WTC11 (cell line): ENCODE measurements at regions not wholly inside any gene's neighbourhood (a gene's known extent, or its start where the extent isn't known, plus 50 kb on each side); places are given as distances from the start of the nearest gene placed in this dataset.

Experiments used
- HMGXB4 ChIP-seq: sonication (generic); formaldehyde crosslinking; IDR thresholded peaks from 2 replicates; pipeline ENCODE4 v1.8.1; 2023; ENCODE audit warnings: mild to moderate bottlenecking, moderate library complexity, missing genetic modification reagents
- IRF1 ChIP-seq: sonication (generic); formaldehyde crosslinking; IDR thresholded peaks from 2 replicates; pipeline ENCODE4 v1.8.0; 2023; ENCODE audit warnings: missing genetic modification reagents
- NFE2L1 ChIP-seq: sonication (generic); formaldehyde crosslinking; IDR thresholded peaks from 2 replicates; pipeline ENCODE4 v1.8.1; 2023; ENCODE audit warnings: missing genetic modification reagents
- SOX15 ChIP-seq: fragments of 250-450 bp; sonication (Bioruptor Pico); IDR thresholded peaks from 2 replicates; pipeline ENCODE4 v1.9.0; 2021; ENCODE audit warnings: mild to moderate bottlenecking
- ZNF423 ChIP-seq: fragments of 250-450 bp; sonication (Bioruptor Pico); IDR thresholded peaks from 2 replicates; pipeline ENCODE4 v2.1.2; 2022; ENCODE audit warnings: mild to moderate bottlenecking, moderate library complexity
- TF ChIP-seq, protein P1 (sequence below): fragments of 200-600 bp; IDR thresholded peaks from 2 replicates; pipeline ENCODE4 v1.8.0; 2022; ENCODE audit warnings: antibody characterized with exemption
- TF ChIP-seq, protein P2 (sequence below): sonication (generic); formaldehyde crosslinking; IDR thresholded peaks from 2 replicates; pipeline ENCODE4 v1.8.0; 2022; ENCODE audit warnings: mild to moderate bottlenecking, missing genetic modification reagents

DNA sequence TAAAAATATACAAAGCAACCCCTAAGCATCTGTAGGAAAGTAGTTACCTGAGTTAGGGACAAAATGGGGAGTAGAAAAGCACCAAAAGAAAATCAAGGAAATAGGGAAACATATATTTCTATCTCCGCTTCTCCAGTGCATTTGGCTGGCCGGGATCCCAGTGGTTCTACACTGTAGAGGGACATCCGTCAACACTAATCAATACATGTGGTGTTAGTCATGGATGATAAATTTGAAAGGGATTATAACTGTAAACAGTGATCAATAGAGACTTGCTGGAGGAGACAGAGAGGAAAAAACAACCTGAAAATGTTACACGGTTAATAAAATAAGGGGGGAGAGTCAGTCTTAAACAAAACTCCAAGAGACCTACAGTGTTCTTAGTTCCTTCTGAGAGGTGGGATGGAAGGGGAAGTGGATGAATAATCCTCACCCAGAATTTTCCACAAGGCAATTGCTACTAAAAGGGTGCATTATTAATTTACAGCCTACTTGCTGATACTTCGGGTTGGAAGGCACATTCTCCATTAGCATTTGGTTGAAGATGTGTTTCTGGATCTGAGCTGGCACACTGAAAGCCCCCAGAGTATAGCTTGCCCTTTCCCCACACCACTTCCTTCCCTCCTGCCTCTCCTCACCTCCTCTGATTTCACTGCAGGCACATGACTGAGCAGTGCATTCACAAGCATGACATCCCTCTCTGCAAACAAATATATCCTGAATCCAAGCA, 530.0 kb downstream of the BCL11A start:
- TF ChIP-seq NFE2L1 (CRISPR knock-in tag) = no peak
- TF ChIP-seq, protein P1, sequence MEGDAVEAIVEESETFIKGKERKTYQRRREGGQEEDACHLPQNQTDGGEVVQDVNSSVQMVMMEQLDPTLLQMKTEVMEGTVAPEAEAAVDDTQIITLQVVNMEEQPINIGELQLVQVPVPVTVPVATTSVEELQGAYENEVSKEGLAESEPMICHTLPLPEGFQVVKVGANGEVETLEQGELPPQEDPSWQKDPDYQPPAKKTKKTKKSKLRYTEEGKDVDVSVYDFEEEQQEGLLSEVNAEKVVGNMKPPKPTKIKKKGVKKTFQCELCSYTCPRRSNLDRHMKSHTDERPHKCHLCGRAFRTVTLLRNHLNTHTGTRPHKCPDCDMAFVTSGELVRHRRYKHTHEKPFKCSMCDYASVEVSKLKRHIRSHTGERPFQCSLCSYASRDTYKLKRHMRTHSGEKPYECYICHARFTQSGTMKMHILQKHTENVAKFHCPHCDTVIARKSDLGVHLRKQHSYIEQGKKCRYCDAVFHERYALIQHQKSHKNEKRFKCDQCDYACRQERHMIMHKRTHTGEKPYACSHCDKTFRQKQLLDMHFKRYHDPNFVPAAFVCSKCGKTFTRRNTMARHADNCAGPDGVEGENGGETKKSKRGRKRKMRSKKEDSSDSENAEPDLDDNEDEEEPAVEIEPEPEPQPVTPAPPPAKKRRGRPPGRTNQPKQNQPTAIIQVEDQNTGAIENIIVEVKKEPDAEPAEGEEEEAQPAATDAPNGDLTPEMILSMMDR = no peak
- TF ChIP-seq HMGXB4 (CRISPR knock-in tag) = no peak
- no peak for TF ChIP-seq SOX15 (CRISPR knock-in tag)
- TF ChIP-seq, protein P2, sequence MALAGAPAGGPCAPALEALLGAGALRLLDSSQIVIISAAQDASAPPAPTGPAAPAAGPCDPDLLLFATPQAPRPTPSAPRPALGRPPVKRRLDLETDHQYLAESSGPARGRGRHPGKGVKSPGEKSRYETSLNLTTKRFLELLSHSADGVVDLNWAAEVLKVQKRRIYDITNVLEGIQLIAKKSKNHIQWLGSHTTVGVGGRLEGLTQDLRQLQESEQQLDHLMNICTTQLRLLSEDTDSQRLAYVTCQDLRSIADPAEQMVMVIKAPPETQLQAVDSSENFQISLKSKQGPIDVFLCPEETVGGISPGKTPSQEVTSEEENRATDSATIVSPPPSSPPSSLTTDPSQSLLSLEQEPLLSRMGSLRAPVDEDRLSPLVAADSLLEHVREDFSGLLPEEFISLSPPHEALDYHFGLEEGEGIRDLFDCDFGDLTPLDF (CRISPR knock-in tag) = no peak
- no peak for TF ChIP-seq IRF1 (CRISPR knock-in tag)
- no peak for TF ChIP-seq ZNF423 (CRISPR knock-in tag)
